GM12801 (cell line): ENCODE measurements at regions not wholly inside any gene's neighbourhood (a gene's known extent, or its start where the extent isn't known, plus 50 kb on each side); places are given as distances from the start of the nearest gene placed in this dataset.

ENCODE experiments used
- TF ChIP-seq, protein P1 (sequence below): IDR thresholded peaks from one replicate; pipeline ENCODE4 v1.5.1; 2011; ENCODE audit warnings: control low read depth; ENCODE audit not compliant: insufficient read length; ENCODE audit errors: extremely low read depth

DNA sequence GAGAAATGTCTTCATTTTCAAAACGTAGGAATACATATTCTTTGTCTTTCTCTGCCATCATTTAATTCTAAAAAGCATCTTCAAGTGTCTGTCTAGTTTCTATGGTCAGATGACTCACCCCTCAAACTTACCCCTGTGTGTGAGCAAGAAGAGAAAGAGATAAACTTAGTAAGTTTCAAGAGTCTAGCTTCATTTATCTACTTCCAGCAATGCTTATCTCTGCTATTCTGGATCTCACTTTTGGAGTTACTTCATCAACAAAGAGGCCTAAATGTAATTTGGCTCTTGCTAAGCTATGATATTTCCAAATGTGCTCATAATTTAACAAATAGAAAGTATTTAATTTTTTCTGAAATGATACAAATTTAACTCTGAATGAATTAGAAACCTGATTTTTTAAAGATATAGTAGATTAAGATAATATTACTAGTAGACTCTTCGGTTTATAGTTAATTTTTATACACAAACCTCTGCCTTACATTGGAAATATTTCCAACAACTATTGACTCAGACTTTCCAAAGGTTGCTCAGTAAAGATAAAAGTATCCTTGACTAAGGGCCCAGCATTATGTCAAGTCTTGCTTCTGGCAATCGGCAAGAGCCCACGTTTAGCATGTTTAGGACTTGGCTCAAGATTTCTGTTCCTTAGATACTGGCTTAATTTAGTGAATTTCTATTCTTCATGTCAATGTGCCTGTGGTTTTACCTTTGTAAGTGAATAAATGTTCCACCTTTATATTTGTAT lies 1511.0 kb upstream of the SLC10A2 start:
- TF ChIP-seq, protein P1, sequence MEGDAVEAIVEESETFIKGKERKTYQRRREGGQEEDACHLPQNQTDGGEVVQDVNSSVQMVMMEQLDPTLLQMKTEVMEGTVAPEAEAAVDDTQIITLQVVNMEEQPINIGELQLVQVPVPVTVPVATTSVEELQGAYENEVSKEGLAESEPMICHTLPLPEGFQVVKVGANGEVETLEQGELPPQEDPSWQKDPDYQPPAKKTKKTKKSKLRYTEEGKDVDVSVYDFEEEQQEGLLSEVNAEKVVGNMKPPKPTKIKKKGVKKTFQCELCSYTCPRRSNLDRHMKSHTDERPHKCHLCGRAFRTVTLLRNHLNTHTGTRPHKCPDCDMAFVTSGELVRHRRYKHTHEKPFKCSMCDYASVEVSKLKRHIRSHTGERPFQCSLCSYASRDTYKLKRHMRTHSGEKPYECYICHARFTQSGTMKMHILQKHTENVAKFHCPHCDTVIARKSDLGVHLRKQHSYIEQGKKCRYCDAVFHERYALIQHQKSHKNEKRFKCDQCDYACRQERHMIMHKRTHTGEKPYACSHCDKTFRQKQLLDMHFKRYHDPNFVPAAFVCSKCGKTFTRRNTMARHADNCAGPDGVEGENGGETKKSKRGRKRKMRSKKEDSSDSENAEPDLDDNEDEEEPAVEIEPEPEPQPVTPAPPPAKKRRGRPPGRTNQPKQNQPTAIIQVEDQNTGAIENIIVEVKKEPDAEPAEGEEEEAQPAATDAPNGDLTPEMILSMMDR = no peak

DNA sequence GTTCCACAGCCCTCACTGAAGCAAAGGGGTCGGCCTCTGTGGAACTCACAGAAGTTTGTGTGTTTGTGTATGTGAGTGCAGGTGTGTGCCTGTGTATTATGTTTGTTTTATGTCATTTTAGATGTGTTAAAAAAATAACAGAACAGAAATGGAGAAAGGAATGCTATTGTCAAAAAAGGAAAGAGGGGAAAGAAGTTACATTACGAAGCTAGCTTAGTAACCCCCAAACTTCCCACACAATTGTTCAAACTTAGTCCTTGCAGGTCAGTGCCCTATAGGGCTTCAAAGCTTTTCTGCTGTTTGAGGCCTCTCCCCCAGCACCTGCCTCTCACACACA lies 1505.6 kb upstream of the SLC10A2 start:
- TF ChIP-seq, protein P1 = no peak

DNA sequence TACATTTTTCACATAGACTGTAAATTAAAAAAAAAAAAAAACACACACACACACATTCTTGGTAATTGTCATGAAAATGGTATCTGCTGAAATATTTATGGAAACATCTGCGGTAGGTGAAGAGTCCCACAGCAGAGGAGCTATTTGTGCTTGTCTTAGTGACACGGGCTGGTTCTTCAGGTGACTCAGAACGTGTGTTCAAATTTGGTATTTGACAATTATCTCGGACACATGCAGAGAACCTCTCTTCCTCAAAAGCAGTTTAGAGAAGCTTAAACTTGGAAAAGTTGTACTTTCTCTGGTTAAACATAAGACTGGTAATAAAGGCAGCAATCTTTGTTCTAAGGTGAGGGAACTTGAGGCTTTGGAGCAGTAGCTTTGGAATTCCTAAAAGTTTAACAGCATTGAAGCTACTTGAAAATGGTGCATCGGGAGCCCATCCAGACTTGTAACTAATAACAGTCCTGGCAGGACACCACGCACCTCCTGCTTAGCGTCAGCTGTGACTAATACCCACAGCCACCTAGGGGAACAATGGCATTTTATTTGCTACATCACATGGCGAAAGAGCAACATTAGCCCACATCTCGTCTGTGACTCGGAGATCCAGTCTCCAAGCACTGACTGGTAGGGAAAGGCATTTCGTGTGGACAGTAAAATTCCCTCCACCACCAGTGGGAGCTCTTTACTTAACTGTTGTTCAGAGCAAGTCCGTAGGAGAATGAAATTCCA lies 1505.1 kb upstream of the SLC10A2 start:
- TF ChIP-seq, protein P1 = no peak

DNA sequence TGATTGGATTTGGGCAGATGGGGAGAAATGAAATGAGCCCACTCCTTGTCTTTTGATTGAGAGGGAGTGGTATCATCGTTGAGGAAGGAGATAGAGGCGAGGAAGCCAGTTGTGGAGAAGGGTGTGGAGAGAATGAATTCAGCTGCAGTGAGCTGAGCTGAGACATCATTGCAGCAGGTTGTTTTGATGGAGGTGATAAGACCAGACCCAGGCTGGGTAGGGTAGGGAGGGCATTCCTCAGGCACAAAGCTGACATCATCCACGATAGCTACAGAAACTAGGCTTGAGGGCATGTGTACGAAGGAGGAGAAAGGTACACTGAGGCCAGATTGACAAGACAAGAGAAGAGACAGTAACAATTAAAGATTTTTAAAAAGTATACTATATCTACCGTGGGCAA lies 1500.9 kb upstream of the SLC10A2 start:
- TF ChIP-seq, protein P1 = no peak

DNA sequence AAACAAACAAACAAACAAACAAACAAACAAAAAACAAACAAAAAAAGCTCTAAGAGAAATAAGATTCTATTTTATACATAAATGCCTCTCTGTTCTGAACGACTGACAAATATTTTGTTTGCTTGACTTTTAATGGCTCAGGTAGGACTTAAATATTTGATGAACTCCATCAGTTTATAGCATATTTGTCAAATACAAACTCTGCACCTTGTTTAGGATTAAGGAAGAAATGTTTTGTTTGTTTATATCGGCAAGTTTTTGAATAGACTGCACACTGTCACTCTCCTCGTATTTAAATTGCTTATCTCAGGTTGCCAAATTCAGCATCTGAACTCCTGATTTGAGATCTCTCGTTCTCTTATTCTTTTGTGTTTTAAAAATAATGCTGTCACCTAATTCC lies 1499.7 kb upstream of the SLC10A2 start:
- TF ChIP-seq, protein P1 = no peak

DNA sequence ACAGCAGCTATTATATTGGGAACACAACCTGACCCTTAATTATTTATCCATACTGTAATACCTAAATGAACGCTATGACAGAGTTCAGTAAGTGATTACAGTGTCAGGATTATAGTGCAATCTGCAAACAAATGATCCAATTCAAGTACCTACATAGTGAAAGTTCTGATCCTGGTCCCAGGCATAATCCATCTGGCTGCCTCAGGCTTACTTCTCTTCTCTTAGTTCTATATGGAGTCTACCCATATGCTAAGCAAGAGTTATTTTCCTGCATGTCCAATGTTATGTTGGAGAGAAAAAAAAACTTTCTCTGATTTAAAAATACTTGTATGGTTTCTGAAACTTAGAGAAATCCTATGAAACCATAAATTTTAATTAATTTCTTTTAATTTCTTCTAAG lies 1487.7 kb upstream of the SLC10A2 start:
- TF ChIP-seq, protein P1 = no peak

DNA sequence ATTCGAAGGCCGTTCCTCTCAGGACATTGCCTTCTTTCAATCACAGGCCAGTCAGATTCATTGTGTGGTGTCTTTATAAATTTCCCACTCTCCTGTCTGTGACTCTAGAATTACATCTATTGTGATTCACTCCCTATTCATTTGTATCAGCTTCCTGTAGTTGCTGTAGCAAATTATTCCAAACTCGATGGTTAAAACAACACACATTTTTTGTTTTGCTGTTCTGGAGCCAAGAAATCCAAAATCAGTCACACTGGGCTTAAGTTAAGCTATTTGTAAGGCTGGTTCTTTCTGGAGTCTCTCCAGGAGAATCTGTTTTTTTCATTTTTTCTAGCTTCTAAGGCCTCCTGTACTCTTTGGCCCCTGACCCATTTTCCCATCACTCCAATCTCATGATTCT lies 1487.0 kb upstream of the SLC10A2 start:
- TF ChIP-seq, protein P1 = no peak
